PFSK-1 (cell line): ENCODE measurements at regions not wholly inside any gene's neighbourhood (a gene's known extent, or its start where the extent isn't known, plus 50 kb on each side); places are given as distances from the start of the nearest gene placed in this dataset.

Source experiments
- FOXP2 ChIP-seq: optimal IDR thresholded peaks from 2 replicates; pipeline ENCODE3; 2011; ENCODE audit warnings: borderline replicate concordance, control low read depth, inconsistent platforms; ENCODE audit not compliant: insufficient read depth; ENCODE audit errors: extremely low read length, extremely low read depth
- POLR2AphosphoS5 ChIP-seq: IDR thresholded peaks from 2 replicates; pipeline ENCODE4 v1.6.1; 2012; ENCODE audit warnings: low read depth, mild to moderate bottlenecking, control low read depth, low read length, moderate library complexity
- SIN3A ChIP-seq: IDR thresholded peaks from 2 replicates; pipeline ENCODE4 v1.6.1; 2012; ENCODE audit warnings: mild to moderate bottlenecking, low read length, moderate library complexity, borderline replicate concordance; ENCODE audit not compliant: insufficient read depth
- TAF1 ChIP-seq: IDR thresholded peaks from 2 replicates; pipeline ENCODE4 v1.6.1; 2012; ENCODE audit warnings: low read length, control low read depth, borderline replicate concordance; ENCODE audit not compliant: insufficient read depth
- TF ChIP-seq, protein P1 (sequence below), 2 experiments: IDR thresholded peaks; 2 replicates each; pipeline versions ENCODE4 v1.6.1 to v1.8.0; 2011 to 2012; ENCODE audit warnings: low read depth in 2 of 2, low read length in 2 of 2, control low read depth in 1 of 2, inconsistent platforms in 1 of 2, mild to moderate bottlenecking in 1 of 2, moderate library complexity in 1 of 2; ENCODE audit not compliant: insufficient read depth in 1 of 2

DNA sequence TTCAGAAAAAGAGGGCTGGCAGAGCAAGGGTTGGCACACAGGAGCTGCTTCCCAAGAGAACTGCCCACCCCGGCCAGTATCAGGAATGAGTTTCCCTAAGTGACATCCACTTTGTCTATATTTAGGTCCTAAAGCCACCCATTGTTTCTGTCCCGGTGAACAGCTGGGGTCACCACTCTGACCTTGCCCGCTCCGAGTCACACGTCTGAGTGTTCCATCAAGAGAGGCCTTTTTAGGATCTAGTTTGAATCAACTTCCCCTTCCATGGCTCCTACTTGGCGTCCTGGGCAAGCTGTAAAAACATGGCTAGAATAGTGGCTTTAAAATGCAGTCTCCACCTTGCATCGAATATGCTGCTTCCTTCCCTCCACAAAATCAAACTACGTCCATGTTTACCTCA lies 109.6 kb upstream of the ARHGEF3 start:
- TF ChIP-seq SIN3A (no peak), POLR2AphosphoS5 (no peak), TAF1 (no peak), FOXP2 (no peak)
- TF ChIP-seq, protein P1, sequence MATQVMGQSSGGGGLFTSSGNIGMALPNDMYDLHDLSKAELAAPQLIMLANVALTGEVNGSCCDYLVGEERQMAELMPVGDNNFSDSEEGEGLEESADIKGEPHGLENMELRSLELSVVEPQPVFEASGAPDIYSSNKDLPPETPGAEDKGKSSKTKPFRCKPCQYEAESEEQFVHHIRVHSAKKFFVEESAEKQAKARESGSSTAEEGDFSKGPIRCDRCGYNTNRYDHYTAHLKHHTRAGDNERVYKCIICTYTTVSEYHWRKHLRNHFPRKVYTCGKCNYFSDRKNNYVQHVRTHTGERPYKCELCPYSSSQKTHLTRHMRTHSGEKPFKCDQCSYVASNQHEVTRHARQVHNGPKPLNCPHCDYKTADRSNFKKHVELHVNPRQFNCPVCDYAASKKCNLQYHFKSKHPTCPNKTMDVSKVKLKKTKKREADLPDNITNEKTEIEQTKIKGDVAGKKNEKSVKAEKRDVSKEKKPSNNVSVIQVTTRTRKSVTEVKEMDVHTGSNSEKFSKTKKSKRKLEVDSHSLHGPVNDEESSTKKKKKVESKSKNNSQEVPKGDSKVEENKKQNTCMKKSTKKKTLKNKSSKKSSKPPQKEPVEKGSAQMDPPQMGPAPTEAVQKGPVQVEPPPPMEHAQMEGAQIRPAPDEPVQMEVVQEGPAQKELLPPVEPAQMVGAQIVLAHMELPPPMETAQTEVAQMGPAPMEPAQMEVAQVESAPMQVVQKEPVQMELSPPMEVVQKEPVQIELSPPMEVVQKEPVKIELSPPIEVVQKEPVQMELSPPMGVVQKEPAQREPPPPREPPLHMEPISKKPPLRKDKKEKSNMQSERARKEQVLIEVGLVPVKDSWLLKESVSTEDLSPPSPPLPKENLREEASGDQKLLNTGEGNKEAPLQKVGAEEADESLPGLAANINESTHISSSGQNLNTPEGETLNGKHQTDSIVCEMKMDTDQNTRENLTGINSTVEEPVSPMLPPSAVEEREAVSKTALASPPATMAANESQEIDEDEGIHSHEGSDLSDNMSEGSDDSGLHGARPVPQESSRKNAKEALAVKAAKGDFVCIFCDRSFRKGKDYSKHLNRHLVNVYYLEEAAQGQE (IDR thresholded peaks at IDR 0.05; ENCODE audit: insufficient read depth in 1 of 2, low read depth in 2 of 2, low read length in 2 of 2) = no peak
